ENCODE measurements at regions not wholly inside any gene's neighbourhood (a gene's known extent, or its start where the extent isn't known, plus 50 kb on each side); places are given as distances from the start of the nearest gene placed in this dataset.

GRCh38 chr2:126342457-126342856 lies 313.5 kb upstream of the GYPC start:
- TF ChIP-seq CTCF (conservative IDR thresholded peaks at IDR 0.05; ENCODE audit: low read length) (no peak), EZH2phosphoT487 (IDR thresholded peaks at IDR 0.05; ENCODE audit: borderline replicate concordance) (no peak)

Measured in Loucy (cell line).